ENCODE measurements at regions not wholly inside any gene's neighbourhood (a gene's known extent, or its start where the extent isn't known, plus 50 kb on each side); places are given as distances from the start of the nearest gene placed in this dataset.

- DNase-seq (ENCODE audit: low spot score), result no peak
- no peaks in the 10 kb centered on the region for H3K9me3 Mint-ChIP-seq (ENCODE audit: unreplicated experiment)
- no peaks in the 10 kb centered on the region for H3K36me3 Mint-ChIP-seq (ENCODE audit: low read depth, unreplicated experiment)
- H3K27me3 Mint-ChIP-seq (ENCODE audit: unreplicated experiment), result no peaks in the 10 kb centered on the region
- no peak for TF ChIP-seq CTCF (IDR thresholded peaks at IDR 0.05; ENCODE audit: unreplicated experiment)
- H3K4me1 Mint-ChIP-seq (ENCODE audit: unreplicated experiment), result no peaks in the 10 kb centered on the region
- H3K27ac Mint-ChIP-seq (ENCODE audit: unreplicated experiment), result no peak overlapping the region
- no peak overlapping the region for H3K4me3 Mint-ChIP-seq (ENCODE audit: unreplicated experiment)
Measured at GRCh38 chr14:98146416-98146815, 1125.6 kb downstream of the BCL11B start.

- Mint-ChIP-seq H3K9me3 (ENCODE audit: unreplicated experiment) (no peaks in the 10 kb centered on the region), H3K27me3 (ENCODE audit: unreplicated experiment) (no peaks in the 10 kb centered on the region), H3K36me3 (ENCODE audit: low read depth, unreplicated experiment) (no peaks in the 10 kb centered on the region), H3K4me3 (ENCODE audit: unreplicated experiment) (no peak overlapping the region), H3K27ac (ENCODE audit: unreplicated experiment) (no peak overlapping the region), H3K4me1 (ENCODE audit: unreplicated experiment) (no peaks in the 10 kb centered on the region)
- no peak for DNase-seq (ENCODE audit: low spot score)
- TF ChIP-seq CTCF (IDR thresholded peaks at IDR 0.05; ENCODE audit: unreplicated experiment), result no peak
Measured at GRCh38 chr14:98154254-98154653, 1117.7 kb downstream of the BCL11B start.

GRCh38 chr14:98156411-98156810 is 1115.6 kb downstream of the BCL11B start:
- H3K27ac Mint-ChIP-seq (ENCODE audit: unreplicated experiment), result no peak overlapping the region
- H3K27me3 Mint-ChIP-seq (ENCODE audit: unreplicated experiment), result no peaks in the 10 kb centered on the region
- no peak for TF ChIP-seq CTCF (IDR thresholded peaks at IDR 0.05; ENCODE audit: unreplicated experiment)
- H3K4me3 Mint-ChIP-seq (ENCODE audit: unreplicated experiment), result no peak overlapping the region
- no peak for DNase-seq (ENCODE audit: low spot score)
- no peaks in the 10 kb centered on the region for H3K9me3 Mint-ChIP-seq (ENCODE audit: unreplicated experiment)
- no peaks in the 10 kb centered on the region for H3K36me3 Mint-ChIP-seq (ENCODE audit: low read depth, unreplicated experiment)
- H3K4me1 Mint-ChIP-seq (ENCODE audit: unreplicated experiment), result no peaks in the 10 kb centered on the region

- no peak for DNase-seq (ENCODE audit: low spot score)
- H3K9me3 Mint-ChIP-seq (ENCODE audit: unreplicated experiment), result no peaks in the 10 kb centered on the region
- H3K27ac Mint-ChIP-seq (ENCODE audit: unreplicated experiment), result no peak overlapping the region
- TF ChIP-seq CTCF (IDR thresholded peaks at IDR 0.05; ENCODE audit: unreplicated experiment), result no peak
- no peak overlapping the region for H3K4me3 Mint-ChIP-seq (ENCODE audit: unreplicated experiment)
- H3K36me3 Mint-ChIP-seq (ENCODE audit: low read depth, unreplicated experiment), result no peaks in the 10 kb centered on the region
- no peaks in the 10 kb centered on the region for H3K4me1 Mint-ChIP-seq (ENCODE audit: unreplicated experiment)
- no peaks in the 10 kb centered on the region for H3K27me3 Mint-ChIP-seq (ENCODE audit: unreplicated experiment)
Measured at GRCh38 chr14:98160901-98161300, 1111.1 kb downstream of the BCL11B start.

- no peaks in the 10 kb centered on the region for H3K36me3 Mint-ChIP-seq (ENCODE audit: low read depth, unreplicated experiment)
- no peaks in the 10 kb centered on the region for H3K27me3 Mint-ChIP-seq (ENCODE audit: unreplicated experiment)
- no peak for DNase-seq (ENCODE audit: low spot score)
- H3K4me3 Mint-ChIP-seq (ENCODE audit: unreplicated experiment), result no peak overlapping the region
- H3K4me1 Mint-ChIP-seq (ENCODE audit: unreplicated experiment), result no peaks in the 10 kb centered on the region
- H3K9me3 Mint-ChIP-seq (ENCODE audit: unreplicated experiment), result no peaks in the 10 kb centered on the region
- no peak overlapping the region for H3K27ac Mint-ChIP-seq (ENCODE audit: unreplicated experiment)
- TF ChIP-seq CTCF (IDR thresholded peaks at IDR 0.05; ENCODE audit: unreplicated experiment), result no peak
Measured at GRCh38 chr14:98161356-98161755, 1110.6 kb downstream of the BCL11B start.
